ENCODE measurements at regions not wholly inside any gene's neighbourhood (a gene's known extent, or its start where the extent isn't known, plus 50 kb on each side); places are given as distances from the start of the nearest gene placed in this dataset.

- TF ChIP-seq POLR2A (IDR thresholded peaks at IDR 0.05) (no peak), CTCF (IDR thresholded peaks at IDR 0.05) (no peak)
- no peak overlapping the region for H3K4me3 ChIP-seq
- no peaks in the 10 kb centered on the region for H3K36me3 ChIP-seq
- no peaks in the 10 kb centered on the region for H3K4me1 ChIP-seq
- 44 to 62% (median 48%) methylated on average over 2 of the region's 2 CpGs for whole genome bisulfite sequencing, 4 donors
- no peak overlapping the region for H3K27ac ChIP-seq
- no peaks in the 10 kb centered on the region for H3K27me3 ChIP-seq
- H3K9me3 ChIP-seq: no peaks in the 10 kb centered on the region
- intact Hi-C loops (cut with DNase I): no loop called here
- ATAC-seq (no peak), DNase-seq (no peak)
These were observed 145.0 kb downstream of the SLITRK6 start for GRCh38 chr13:85654227-85654626.

GRCh38 chr13:85653681-85654080 lies 145.5 kb downstream of the SLITRK6 start:
- Histone ChIP-seq H3K27me3 (no peaks in the 10 kb centered on the region), H3K4me1 (no peaks in the 10 kb centered on the region), H3K27ac (no peak overlapping the region), H3K4me3 (no peak overlapping the region), H3K9me3 (no peaks in the 10 kb centered on the region), H3K36me3 (no peaks in the 10 kb centered on the region)
- DNase-seq (no peak), ATAC-seq (no peak)
- 79 to 86% (median 81%) methylated on average over 3 of the region's 3 CpGs for WGBS, 4 donors
- TF ChIP-seq POLR2A (IDR thresholded peaks at IDR 0.05) (no peak), CTCF (IDR thresholded peaks at IDR 0.05) (no peak)
- intact Hi-C loops (cut with DNase I): no loop called here

GRCh38 chr13:85652491-85652890 lies 146.7 kb downstream of the SLITRK6 start:
- no peak for TF ChIP-seq CTCF (IDR thresholded peaks at IDR 0.05)
- no peak for TF ChIP-seq POLR2A (IDR thresholded peaks at IDR 0.05)
- Histone ChIP-seq H3K36me3 (no peaks in the 10 kb centered on the region), H3K4me1 (no peaks in the 10 kb centered on the region), H3K4me3 (no peak overlapping the region), H3K27ac (no peak overlapping the region), H3K27me3 (no peaks in the 10 kb centered on the region), H3K9me3 (no peaks in the 10 kb centered on the region)
- ATAC-seq: no peak
- 66 to 90% (median 76%) methylated on average over 1 of the region's 1 CpG for WGBS, 4 donors
- intact Hi-C loops (cut with DNase I): no loop called here
- no peak for DNase-seq

GRCh38 chr13:85651440-85651839 lies 147.8 kb downstream of the SLITRK6 start:
- DNase-seq: no peak
- H3K4me1 ChIP-seq: no peaks in the 10 kb centered on the region
- H3K27ac ChIP-seq: no peak overlapping the region
- TF ChIP-seq POLR2A (IDR thresholded peaks at IDR 0.05): no peak
- TF ChIP-seq CTCF (IDR thresholded peaks at IDR 0.05): no peak
- ATAC-seq: no peak
- no peaks in the 10 kb centered on the region for H3K36me3 ChIP-seq
- H3K9me3 ChIP-seq: no peaks in the 10 kb centered on the region
- H3K4me3 ChIP-seq: no peak overlapping the region
- no peaks in the 10 kb centered on the region for H3K27me3 ChIP-seq
- intact Hi-C loops (cut with DNase I): no loop called here
- WGBS, 4 donors: 83 to 89% (median 87%) methylated on average over 4 of the region's 4 CpGs
